CD4-positive, alpha-beta T cell treated with Interferon alpha-2 for 1 hour (primary cell): ENCODE measurements at regions not wholly inside any gene's neighbourhood (a gene's known extent, or its start where the extent isn't known, plus 50 kb on each side); places are given as distances from the start of the nearest gene placed in this dataset.
A peak's percentile ranks its signal among the peaks of the same experiment; 100 is the strongest.
"Not testable (repeated sequence)": the region's sequence is repeated elsewhere in the genome, so short reads cannot be mapped to it uniquely, and the experiment has no call there.

Experiments
- DNase-seq, 2 donors: peaks; one replicate each; pipeline ENCODE4 v3.0.0-alpha.2; 2020 to 2022

DNA sequence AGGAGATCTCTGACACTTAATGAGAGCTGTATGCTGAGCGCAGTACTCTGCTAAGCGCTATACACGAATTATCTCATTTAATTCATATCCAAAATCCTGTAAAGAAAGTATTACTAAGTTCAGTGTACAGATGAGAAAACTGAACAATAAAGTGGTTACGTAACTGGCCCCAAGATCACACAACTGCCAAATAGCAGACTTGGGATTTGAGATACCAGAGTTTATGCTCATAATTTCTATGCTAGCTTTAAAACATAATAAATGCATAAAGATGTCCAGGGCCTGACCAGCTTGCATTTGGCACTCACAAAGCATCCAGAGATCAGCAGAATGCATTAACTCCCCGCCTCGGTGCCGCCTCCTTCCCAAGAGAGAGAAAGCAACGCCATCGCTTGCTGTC lies 83.2 kb upstream of the PWP1 start:
- no peak for DNase-seq

DNA sequence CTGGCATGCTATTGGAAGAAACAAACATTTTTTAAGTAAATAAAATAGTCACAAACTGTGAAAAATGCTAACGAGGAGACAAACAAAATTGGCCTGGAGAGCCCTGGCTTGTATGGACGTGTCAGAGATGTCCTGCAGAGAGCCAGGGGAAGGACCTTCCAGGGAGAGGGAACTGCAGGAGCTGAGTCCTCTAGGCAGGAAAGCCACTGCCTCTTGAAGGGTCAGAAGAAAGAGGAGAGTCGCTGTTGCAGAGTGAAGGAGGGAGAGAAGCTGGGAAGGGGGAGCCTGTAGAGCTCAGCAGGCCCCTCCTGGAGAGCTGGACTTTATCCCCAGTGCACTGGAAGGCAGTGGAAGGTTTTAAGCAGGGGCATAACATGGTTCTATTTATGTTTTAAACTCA lies 80.3 kb upstream of the PWP1 start:
- no peak for DNase-seq

DNA sequence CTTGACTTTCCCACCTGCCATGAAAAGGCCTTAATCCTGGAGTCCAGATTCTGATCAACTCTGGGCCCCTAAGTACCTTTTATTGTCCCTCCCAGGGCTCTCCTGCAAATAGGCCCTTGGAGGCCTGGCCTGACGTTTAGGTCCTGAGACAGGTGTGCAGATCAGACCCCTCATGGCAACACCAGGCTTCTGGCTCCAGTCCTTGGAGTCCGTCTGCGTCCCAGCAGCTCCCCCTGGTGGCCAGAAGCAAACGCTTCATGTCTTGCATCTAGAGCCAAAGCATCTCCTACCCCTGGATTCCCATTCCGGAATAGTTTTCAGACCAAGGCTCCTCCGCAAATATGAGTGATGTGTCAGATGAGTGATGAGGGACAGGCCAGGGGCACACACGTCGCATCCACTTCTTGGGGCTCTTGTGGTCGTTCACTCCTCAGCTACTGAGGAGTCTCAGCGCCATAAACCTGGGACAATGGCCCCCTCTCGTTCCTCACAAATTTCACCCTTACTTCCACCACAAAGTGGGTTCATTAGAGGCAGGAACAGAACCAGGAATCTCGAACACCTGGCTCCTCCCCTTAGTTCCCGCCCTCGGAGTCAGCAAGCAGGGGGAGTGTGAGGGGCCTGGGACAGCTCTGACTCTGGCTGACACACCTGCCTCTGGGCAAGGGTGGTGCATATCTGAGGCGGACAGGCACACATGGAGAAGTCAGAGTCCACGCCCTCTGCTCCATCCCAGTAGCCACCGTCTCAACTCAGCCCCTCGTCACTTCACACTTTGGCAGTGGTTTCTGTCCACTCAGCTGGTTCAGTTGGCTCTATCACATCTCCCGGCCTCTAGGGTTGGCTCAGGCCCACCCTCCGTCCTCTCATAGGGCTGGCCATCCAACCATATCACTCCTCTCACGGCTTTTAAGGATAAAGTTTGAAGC lies 77.9 kb upstream of the PWP1 start:
- peak; percentile 74 to 78 for DNase-seq

DNA sequence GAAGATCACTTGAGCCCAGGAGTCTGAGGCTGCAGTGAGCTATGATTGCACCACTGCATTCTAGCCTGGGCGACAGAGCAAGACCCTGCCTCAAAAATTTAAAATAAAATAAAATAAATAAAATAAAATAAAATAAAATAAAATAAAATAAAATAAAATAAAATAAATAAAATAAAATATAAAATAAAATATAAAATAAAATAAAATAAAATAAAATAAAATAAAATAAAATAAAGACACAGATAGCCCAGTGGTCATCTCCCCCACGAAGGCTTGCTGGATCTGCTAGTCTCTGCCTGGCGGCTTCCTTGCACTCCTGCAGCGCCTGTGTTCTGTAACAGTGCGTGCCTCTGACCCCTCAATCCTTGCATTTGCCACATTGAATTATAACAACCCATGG lies 76.8 kb upstream of the PWP1 start:
- DNase-seq: not testable (repeated sequence)

DNA sequence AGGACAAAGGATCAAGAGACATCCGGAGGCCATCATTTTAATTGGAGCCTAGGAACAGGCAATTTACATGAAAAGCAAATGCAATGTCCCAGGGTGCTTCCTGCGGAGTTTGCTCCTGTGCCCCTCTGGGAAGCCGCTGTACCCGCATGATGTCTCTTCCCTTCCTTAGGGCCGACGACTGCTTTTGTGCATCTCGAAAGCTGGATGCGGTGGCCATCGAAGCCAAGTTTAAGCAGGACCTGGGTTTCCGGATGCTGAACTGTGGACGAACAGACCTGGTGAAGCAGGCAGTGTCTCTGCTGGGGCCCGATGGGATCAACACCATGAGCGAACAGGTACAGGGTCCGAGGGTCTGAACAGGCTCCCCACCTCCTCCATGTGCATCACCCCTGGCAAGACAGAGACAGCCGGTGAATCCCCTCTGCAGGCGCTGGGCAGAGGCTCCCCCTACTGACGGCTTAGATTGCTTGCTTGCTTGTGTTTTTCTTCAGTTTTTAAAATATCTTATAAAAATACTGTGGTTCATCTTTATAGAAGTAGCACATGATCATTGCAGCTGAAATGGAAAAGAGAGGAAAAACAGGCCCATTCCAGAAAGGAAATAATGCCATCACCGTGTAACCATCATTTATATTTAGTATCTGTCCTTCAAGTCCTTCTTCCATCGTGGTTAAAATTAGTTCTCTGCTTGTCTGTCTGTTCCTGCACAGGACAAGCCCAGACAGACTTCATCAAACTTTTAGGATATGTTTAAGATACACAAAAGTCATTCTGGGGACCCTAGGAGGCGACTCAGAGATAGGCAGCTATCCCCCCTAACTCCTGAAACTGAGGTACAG lies 75.4 kb upstream of the PWP1 start:
- peak in 1 of 2 donors; percentile 6 for DNase-seq

DNA sequence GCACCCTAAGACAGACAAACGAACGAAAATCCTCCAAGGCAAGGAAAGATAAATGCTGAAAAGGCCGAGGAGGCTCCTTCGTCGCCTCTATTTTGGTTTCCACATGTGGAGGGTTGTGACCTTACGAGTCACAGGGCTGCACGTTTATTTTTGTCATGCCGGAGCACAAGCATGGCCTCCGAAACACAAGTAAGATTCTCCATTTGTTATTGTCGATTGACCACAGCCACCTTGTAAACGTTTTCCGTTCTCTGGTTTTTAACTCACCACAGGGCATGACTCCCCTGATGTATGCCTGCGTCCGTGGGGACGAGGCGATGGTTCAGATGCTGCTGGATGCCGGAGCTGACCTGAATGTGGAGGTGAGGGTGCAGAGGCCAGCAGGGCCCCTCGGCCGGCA lies 73.1 kb upstream of the PWP1 start:
- DNase-seq: no peak

DNA sequence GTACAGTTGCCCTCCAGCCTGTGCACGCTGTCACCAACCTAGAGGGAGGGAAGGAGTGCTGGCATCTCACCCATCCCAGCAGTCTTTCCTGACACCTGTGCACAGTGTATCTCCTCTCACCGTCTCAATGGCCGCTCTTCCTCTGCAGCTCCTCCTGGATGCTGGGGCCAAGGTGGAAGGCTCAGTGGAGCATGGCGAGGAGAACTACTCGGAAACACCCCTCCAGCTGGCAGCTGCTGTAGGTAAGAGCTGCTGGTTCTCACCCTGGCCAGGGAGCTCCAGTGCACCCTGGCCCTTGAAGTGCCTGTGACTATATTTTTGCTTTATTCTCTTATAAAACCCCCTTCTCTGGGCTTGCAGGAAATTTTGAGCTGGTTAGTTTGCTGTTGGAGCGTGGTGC lies 68.7 kb upstream of the PWP1 start:
- DNase-seq: no peak

DNA sequence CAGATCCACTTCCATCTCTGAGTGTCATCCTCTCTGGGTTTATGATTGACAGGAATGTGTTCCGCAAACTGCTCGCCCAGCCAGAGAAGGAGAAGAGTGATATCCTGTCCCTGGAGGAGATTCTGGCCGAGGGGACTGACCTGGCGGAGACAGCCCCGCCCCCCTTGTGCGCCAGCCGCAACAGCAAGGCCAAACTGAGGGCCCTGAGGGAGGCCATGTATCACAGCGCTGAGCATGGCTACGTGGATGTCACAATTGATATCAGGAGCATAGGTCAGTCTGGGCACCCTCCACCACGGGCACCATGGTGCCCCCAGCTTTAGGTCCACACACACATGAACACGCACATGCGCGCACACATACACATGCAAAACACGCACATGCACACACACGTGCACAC lies 67.5 kb upstream of the PWP1 start:
- DNase-seq: no peak

DNA sequence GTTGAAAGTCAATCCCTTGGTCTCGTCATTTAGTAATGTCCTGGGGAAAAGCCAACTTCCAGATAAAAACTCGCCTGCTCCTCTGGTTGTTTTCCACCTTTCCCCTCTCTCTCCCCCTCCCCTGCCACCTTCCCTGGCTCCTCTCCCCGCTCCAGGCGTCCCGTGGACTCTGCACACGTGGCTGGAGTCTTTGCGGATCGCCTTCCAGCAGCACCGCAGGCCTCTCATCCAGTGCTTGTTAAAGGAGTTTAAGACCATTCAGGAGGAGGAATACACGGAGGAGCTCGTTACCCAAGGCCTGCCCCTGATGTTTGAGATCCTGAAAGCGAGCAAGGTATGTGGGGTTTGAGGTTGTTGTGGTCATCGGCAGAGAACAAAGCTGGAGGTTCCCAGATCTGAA lies 65.8 kb upstream of the PWP1 start:
- no peak for DNase-seq

DNA sequence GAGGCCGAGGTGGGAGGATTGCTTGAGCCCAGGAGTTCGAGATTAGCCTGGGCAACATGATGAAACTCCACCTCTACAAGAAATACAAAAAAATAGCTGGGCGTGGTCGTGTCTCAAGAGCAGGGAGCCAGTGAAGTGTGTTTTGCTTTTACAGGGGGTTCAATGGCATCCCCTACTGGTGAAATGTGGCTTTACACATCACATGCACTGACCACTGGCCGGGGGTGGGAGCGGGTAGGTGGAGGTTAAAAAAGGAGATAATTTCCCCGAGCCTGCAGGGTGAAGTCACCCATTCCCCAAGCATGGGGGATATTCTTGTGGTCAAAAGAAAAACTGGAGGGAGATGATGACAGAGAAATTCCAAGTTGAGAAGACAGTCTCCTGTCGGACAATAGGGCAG lies 63.6 kb upstream of the PWP1 start:
- DNase-seq: no peak

DNA sequence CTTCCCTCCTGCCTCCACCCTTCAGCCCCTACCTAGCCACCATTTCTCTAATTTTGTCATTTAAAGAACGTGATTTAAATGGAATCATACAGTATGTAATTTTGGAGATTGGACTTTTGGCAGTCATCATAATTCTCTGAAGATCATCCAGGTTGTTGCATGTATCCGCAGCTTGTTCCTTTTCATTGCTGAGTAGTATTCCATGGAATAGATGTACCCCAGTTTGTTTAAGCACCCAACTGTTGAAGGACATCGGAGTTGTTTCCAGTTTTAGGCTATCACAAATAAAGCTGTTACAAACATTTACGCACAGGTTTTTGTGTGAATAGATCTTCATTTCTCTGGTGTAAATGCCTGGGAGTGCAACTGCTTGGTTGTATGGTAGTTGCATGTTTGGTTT lies 61.1 kb upstream of the PWP1 start:
- DNase-seq: no peak

DNA sequence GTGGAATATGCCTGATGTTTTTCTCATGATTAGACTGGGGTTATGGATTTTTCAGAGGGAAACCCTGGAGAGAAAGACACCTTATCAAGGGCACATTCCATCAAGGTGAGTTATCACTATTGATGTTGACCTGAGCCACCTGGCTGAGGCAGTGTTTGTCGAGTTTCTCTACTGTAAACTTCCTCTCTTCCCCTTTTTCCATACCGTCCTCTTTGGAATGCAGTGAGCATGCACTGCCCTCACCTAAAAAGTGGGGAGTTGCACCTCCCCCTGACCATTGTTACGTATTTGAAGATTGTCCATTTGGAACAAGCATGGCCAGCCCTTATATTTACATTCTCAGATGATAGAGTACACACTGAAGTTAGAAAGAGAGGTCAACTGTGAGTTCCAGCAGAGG lies 53.9 kb upstream of the PWP1 start:
- DNase-seq: no peak

DNA sequence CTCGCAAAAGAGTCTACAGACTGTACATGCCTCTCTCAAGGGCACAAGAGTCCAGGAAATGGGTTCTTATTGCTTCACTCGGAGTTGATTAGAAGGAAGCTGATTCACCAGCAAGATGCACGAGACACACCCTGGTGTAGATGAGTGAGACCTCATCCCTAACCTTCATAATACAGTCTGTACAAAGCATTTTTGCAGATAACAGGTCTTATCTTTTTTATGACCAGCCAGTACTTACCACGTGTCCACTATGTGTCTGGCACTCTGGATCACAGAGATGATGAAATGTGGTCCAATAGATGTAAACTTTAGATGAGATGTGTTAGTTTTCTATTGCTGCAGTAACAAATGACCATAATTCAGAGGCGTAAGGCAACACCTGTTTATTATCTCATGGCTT lies 53.4 kb upstream of the PWP1 start:
- DNase-seq: no peak

DNA sequence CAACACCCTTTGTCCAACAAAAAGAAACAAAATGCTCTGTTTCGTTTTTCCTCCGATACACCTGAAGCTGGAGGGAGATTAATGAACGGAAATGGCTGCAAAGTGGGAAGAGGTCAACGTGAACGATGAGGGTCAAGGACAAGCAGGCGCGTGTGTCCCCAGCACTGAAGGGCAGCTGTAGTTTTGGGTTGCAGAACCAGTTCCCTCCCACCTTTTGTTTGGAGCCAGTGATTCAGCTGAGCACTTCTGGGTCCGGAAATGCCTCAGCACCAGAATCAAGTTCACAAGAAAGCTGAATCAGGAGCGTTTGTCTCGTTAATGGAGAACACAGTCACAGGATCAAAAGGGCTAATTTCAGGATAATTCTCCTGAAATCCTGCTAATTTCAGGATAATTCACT lies 51.1 kb upstream of the PWP1 start:
- no peak for DNase-seq

DNA sequence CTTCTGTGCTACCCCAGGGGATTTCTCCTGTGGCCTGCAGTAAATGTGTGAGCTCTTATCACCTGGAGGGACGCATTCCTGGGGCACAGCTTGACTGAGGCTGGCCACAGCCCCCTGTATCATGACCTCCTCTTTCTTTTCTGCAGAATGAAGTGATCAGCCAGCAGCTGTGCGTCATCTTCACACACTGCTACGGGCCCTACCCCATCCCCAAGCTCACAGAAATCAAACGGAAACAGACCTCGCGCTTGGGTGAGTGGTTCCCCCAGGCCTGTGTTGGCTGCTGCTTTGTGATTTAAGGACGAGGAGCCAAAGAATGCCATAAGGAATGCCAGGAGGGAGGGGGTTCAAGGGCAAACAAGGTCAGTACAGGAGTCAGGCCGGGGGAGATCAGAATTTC lies 50.5 kb upstream of the PWP1 start:
- no peak for DNase-seq
